GM19239 (cell line): ENCODE measurements at regions not wholly inside any gene's neighbourhood (a gene's known extent, or its start where the extent isn't known, plus 50 kb on each side); places are given as distances from the start of the nearest gene placed in this dataset.
"Not testable (repeated sequence)": the region's sequence is repeated elsewhere in the genome, so short reads cannot be mapped to it uniquely, and the experiment has no call there.

Experiments used
- DNase-seq: peaks from one replicate; pipeline ENCODE4 v3.0.0; 2011; ENCODE audit warnings: low spot score; ENCODE audit not compliant: insufficient read length
- FAIRE-seq: peaks from 2 replicates; lab custom pipeline; 2011; peaks lifted over from hg19 to GRCh38; lab: Jason Lieb, UNC

GRCh38 chr14:84087986-84088531, 1441.9 kb upstream of the FLRT2 start:
- FAIRE-seq (no peak), DNase-seq (no peak)

GRCh38 chr14:84090837-84091236, 1439.1 kb upstream of the FLRT2 start:
- no peak for FAIRE-seq

GRCh38 chr14:84095681-84096080, 1434.3 kb upstream of the FLRT2 start:
- FAIRE-seq (no peak), DNase-seq (no peak)

More at GRCh38 chr14:84090837-84091236, 1439.1 kb upstream of the FLRT2 start:
- no peak for DNase-seq

- FAIRE-seq (no peak), DNase-seq (no peak)
Measured at GRCh38 chr14:84098261-84098660, 1431.7 kb upstream of the FLRT2 start.

- FAIRE-seq, result not testable (repeated sequence)
Measured at GRCh38 chr14:84099560-84099959, 1430.4 kb upstream of the FLRT2 start.

DNA sequence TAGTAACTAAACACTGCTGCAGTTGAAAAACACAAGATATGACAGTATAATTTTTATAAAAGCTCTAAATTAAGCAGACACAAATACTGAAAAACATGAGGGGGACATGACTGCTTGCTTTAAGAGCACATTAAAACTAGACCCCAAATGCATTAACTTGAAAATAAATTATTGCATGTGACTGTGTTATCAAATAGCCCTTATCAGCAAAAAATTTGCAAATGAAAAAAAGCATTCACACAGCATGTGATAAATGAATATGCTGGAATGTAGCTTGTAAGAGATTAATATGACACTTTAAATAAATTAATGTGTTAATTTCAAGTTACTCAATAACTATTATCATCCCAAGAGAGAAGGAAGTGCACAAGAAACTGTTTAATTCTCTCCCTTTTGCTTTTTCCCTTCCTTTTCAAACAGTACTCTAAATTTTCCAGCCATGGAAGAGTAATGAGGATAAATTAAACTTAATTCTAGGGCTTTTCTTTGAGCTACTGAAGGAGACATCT, 1422.1 kb upstream of the FLRT2 start:
- FAIRE-seq (no peak), DNase-seq (no peak)

More at GRCh38 chr14:84099560-84099959, 1430.4 kb upstream of the FLRT2 start:
- DNase-seq, result not testable (repeated sequence)

DNA sequence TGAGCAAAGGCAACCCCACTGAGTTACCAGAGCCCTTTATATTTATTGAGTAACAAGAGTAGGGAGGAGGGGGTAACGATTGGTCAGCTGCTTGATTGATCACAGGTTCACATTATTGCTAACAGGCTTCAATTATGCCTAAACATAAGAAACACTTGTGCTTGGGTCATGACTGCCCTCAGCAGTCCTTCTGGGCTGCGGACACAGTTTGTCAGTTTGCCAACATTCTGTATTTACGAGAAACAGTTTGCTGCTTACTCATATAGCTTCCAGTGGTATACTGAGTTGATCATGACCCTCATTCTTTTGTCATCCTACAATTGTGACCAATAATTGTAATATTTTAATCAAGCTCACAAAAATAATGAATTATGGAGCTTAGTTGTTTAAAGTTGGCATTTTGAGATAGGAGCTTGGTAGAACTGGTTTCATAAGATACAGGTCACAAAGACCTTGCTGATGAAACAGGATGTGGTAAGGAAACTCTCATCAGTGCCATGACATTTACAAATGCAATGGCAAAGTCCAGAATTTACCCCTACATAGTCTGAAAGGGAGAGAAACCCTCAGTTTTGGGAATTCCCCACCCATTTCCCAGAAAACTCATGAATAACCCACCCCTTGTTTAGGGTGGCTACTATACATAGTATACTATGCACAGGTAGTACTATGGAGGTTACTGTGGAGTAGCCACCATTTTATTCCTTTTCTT, 1421.0 kb upstream of the FLRT2 start:
- DNase-seq (no peak), FAIRE-seq (no peak)

DNA sequence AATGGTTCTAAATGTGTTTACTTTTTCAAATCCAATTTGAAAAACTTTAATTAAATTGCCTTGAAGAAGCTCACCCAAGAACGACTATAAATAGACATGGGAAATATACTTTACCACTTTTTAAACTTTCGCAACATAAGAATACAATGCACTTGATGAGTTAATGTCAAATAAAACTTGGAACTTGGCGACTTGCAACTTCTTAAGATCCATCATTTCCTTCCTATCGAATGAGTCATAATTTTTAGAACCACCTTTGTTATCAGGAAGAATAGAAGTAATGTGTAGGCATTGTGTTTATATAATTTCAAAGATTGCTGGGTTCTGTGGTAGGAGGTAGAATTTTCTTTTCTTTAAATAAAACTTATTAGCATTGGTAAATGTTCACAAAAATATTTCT, 1417.4 kb upstream of the FLRT2 start:
- FAIRE-seq (no peak), DNase-seq (no peak)

DNA sequence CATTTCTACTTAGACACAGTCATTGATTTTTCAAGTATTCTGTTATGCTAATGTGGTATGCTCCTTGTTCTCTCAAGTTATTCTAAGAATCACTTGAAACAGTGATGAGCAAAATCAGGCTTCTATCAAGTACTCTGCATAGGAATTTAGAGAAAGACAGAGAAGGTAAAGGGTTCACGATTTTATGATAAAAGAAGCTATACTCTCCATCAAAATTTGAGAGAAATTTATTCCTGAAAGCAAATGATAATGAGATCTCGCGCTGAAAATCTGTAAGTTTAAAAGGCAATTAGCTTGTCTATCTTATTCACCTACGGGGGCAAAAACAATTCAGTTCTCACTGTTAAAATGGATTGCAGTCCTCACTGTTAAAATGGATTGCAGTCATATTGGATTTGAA, 1404.3 kb upstream of the FLRT2 start:
- FAIRE-seq (no peak), DNase-seq (no peak)

DNA sequence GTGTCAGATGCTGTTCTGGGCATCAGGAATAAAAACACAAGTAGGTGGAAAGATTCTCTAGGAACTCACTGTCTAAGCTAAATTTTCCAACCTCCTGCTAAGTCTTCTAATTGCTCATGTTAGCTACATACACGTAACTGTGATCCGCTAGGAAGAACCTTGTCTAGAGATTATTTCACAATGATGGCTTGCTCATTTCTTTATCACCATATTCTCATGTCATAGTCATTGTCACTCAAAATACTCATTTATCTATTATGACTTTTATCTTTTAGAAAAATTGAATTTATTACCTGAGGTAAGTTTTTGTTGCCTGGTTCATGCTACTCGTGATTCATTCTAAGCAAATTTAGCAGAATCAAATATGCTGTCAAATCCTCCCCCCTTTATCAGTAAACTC, 1402.4 kb upstream of the FLRT2 start:
- DNase-seq (no peak), FAIRE-seq (no peak)

DNA sequence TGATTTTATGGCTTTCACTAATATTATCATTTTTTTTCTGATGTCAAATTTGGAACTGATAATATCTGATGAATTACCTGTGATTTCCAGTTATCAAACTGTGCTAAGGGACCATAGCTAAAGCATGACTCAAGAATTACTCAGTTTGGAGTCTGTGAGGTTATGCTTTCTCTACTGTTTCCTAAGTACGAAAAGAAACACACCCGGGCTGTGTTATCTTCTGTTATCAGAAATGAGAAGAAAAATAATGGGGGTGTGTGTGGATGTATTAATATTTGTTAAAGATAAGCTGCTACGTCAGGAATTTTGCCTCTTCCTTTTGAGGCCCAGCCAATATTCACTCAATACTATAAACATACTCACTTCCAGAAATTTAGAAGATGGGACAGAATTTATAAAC, 1401.9 kb upstream of the FLRT2 start:
- no peak for FAIRE-seq
- no peak for DNase-seq

DNA sequence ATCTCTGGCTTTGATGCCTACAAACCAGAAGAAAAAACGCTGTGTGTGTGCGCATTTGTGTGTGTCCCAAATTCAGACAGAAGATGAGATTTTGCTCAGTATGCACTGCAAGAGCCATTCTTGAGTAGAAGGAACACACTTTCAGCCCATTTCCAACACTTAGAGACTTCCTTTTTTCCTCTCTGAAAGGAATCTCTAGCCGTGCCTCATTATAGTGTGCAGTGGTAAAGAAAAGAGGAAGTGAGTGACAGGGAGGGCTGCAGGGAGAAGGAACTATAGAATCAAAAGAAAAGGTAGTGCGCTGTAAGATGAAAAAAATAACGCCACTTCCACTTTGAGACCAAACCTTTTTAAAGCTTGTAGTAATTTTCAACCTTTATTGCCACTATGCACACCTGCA, 1400.9 kb upstream of the FLRT2 start:
- FAIRE-seq, result no peak

GRCh38 chr14:84129941-84130340, 1400.0 kb upstream of the FLRT2 start:
- FAIRE-seq (no peak), DNase-seq (no peak)

More for the DNA sequence above, 1400.9 kb upstream of the FLRT2 start:
- no peak for DNase-seq

DNA sequence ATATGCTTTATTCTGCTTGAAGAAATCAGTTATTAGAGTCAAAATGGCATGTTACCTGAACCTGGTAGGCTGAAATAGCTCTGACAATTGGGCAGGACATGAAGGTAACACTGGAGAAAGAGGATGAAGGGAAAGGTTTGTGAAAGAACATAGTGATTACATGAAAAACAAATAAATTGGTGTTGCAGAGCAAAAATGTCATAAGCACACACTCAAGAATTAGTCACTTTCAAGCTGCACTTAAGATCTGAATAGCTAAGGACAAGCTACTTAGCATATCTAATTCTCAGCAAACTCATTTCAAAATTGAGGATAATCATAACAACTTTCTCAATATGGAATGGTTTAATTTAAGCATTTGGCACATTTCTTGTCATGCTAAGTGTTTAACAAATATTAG, 1398.0 kb upstream of the FLRT2 start:
- DNase-seq (no peak), FAIRE-seq (peak; percentile 52)

DNA sequence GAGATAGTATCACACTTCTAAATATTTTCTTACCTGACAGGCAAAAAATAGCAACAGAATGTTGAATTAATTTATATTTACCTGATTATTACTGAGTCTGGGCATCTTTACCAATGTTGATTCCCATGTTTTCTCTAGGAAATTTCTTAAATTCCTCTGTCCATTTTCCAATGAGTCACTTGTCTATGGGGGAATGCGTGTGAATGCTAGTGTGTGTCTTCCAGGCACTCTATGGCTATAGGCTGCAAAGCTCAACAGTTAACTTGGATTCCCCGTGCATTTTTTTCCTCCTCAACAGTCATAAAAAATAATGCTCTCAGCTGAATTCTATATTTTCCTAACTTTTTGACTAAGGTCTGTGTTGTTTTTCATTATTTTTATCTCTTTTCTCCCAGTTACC, 1385.8 kb upstream of the FLRT2 start:
- FAIRE-seq, result no peak
- DNase-seq, result no peak

GRCh38 chr14:84152452-84152851, 1377.5 kb upstream of the FLRT2 start:
- DNase-seq (no peak), FAIRE-seq (no peak)

DNA sequence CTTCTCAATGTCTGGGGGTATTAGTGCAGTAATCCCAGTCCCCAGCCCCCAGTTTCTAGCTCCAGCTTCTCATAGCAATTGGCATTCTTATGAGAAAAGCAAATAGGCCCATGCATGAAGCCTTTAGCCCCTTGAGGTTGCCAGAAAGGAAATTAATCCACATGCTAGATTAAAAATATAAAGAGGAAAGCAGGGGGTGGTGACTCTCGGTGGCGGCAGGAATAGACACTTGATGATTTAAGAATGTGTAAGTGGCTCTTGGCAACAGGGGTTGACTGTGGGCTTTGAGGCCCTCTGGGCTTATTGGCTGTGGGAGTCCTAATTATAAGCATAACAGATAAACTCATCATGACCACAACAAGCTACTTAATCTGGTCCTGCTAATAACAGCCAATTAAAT, 1367.3 kb upstream of the FLRT2 start:
- FAIRE-seq (no peak), DNase-seq (no peak)

GRCh38 chr14:84167026-84167425, 1362.9 kb upstream of the FLRT2 start:
- no peak for DNase-seq
- no peak for FAIRE-seq

- DNase-seq, result no peak
- FAIRE-seq, result no peak
Measured at GRCh38 chr14:84180336-84180735, 1349.6 kb upstream of the FLRT2 start.

GRCh38 chr14:84181072-84181471, 1348.9 kb upstream of the FLRT2 start:
- DNase-seq (no peak), FAIRE-seq (no peak)

DNA sequence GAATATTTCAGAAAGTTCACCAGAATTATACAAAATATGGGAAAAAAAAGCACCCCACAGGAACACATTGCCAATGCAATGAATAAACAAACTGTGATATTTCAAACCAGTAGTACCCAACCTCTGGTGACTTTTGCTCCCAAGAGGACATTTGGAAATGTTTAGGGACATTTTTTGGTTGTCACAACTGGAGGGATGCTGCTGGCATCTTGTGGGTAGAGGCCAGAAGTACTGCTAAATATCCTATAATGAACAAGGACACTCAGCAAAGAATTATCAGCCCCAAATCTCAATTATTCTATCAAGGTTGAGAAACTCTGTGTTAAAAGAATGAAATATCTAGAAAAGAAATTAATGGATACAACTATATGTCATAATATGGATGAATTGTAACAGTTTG, 1334.4 kb upstream of the FLRT2 start:
- no peak for DNase-seq
- FAIRE-seq, result no peak

DNA sequence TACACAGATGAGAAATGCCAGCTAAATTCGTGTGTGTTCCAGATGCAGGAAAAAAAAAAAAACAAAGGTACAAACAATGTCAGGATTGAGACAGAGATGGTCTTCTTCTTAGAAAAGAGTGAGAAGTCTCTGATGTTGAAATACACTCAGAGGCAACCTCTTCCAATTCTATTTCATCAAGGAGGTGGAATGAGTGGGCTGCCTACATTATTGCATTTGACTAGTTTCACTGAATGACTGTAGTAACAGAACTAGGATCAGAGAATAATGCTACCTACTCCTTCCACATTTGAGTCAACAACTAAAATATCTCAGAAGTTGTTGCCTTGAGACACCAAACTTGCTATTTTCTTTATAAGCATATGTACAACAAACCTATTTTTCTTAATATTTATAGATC, 1332.2 kb upstream of the FLRT2 start:
- no peak for FAIRE-seq
- DNase-seq, result no peak
